Omental fat pad (tissue), 3 donors: ENCODE measurements at regions not wholly inside any gene's neighbourhood (a gene's known extent, or its start where the extent isn't known, plus 50 kb on each side); places are given as distances from the start of the nearest gene placed in this dataset.

Experiments
- ATAC-seq: fragments of 150-250 bp; one replicate; pipeline ENCODE4 v1.9.1; 2016; ENCODE audit warnings: mild to moderate bottlenecking, moderate library complexity; ENCODE audit not compliant: low FRiP score
- DNase-seq: peaks from one replicate; pipeline ENCODE4 v3.0.0-alpha.2; 2019; ENCODE audit warnings: low spot score
- CTCF ChIP-seq, 3 donors: fragments of 450-650 bp; IDR thresholded peaks; one replicate each; pipeline ENCODE4 v1.5.1; 2016 to 2017; ENCODE audit warnings: antibody characterized with exemption in 3 of 3, mild to moderate bottlenecking in 3 of 3, moderate library complexity in 2 of 3

GRCh38 chr5:74205767-74206578 is 434.6 kb downstream of the ENC1 start:
- TF ChIP-seq CTCF (IDR thresholded peaks at IDR 0.05), result no peak
- ATAC-seq, result peak; percentile 24
- DNase-seq, result no peak

GRCh38 chr5:74201334-74202081 is 439.0 kb downstream of the ENC1 start:
- DNase-seq, result no peak
- ATAC-seq, result no peak
- no peak for TF ChIP-seq CTCF (IDR thresholded peaks at IDR 0.05)

GRCh38 chr5:74200560-74200959 is 440.0 kb downstream of the ENC1 start:
- ATAC-seq (no peak), DNase-seq (no peak)
- TF ChIP-seq CTCF (IDR thresholded peaks at IDR 0.05), result no peak

- ATAC-seq (no peak), DNase-seq (no peak)
- no peak for TF ChIP-seq CTCF (IDR thresholded peaks at IDR 0.05)
Observed at GRCh38 chr5:74199436-74200210, 440.9 kb downstream of the ENC1 start.

GRCh38 chr5:74199005-74199404 is 441.5 kb downstream of the ENC1 start:
- ATAC-seq (no peak), DNase-seq (no peak)
- no peak for TF ChIP-seq CTCF (IDR thresholded peaks at IDR 0.05)

GRCh38 chr5:74198156-74198555 is 442.4 kb downstream of the ENC1 start:
- ATAC-seq (no peak), DNase-seq (no peak)
- no peak for TF ChIP-seq CTCF (IDR thresholded peaks at IDR 0.05)
